Prostate gland (tissue), 2 donors: ENCODE measurements at regions not wholly inside any gene's neighbourhood (a gene's known extent, or its start where the extent isn't known, plus 50 kb on each side); places are given as distances from the start of the nearest gene placed in this dataset.
A peak's percentile ranks its signal among the peaks of the same experiment; 100 is the strongest.

Source experiments
- DNase-seq: peaks from one replicate; pipeline ENCODE4 v3.0.0-alpha.2; 2019; ENCODE audit warnings: low spot score
- H3K27ac ChIP-seq, 2 donors: fragments of 200-600 bp; sonication (generic); 2 replicates each; pipeline ENCODE4 v1.5.1; 2017 to 2019
- H3K27me3 ChIP-seq: fragments of 200-600 bp; sonication (generic); replicated peaks from 2 replicates; pipeline ENCODE4 v1.5.1; 2019; ENCODE audit not compliant: insufficient read depth
- H3K36me3 ChIP-seq, 2 donors: fragments of 200-600 bp; sonication (generic); 1 replicate in 1 of 2; 2 replicates in 1 of 2; pipeline versions ENCODE4 v1.5.1 to v1.8.1; 2017 to 2019
- H3K4me1 ChIP-seq: fragments of 200-600 bp; sonication (generic); replicated peaks from 2 replicates; pipeline ENCODE4 v1.5.1; 2019
- H3K4me3 ChIP-seq, 2 donors: fragments of 200-600 bp; sonication (generic); 2 replicates each; pipeline ENCODE4 v1.5.1; 2017 to 2019
- H3K9me3 ChIP-seq: fragments of 200-600 bp; sonication (generic); 2 replicates; pipeline ENCODE4 v1.5.1; 2017
- CTCF ChIP-seq, 4 experiments: fragments of 200-600 bp in 2 of 4; fragments of 450-650 bp in 2 of 4; sonication (generic) in 2 of 4; IDR thresholded peaks; 1 replicate in 3 of 4; 2 replicates in 1 of 4; pipeline ENCODE4 v1.5.1; 2016 to 2019; ENCODE audit warnings: antibody characterized with exemption in 4 of 4, mild to moderate bottlenecking in 2 of 4, moderate library complexity in 2 of 4
- POLR2A ChIP-seq: fragments of 450-650 bp; IDR thresholded peaks from one replicate; pipeline ENCODE4 v1.6.1; 2016; ENCODE audit warnings: antibody characterized with exemption, mild to moderate bottlenecking
- POLR2AphosphoS5 ChIP-seq: sonication (generic); formaldehyde crosslinking; IDR thresholded peaks from one replicate; pipeline ENCODE4 v1.6.1; 2017; ENCODE audit warnings: antibody characterized with exemption
- WGBS: methylation state at CpG from one replicate; pipeline ENCODE4 v1.1.5; 2018; 5-methylcytosine and 5-hydroxymethylcytosine counted together
- intact Hi-C: fragments of 100-400 bp; cut with DNase I; formaldehyde crosslinking; loops from one replicate; pipeline ENCODE4 v1.14.2; 2022

GRCh38 chr3:187903697-187904096, 158.4 kb upstream of the BCL6 start:
- Histone ChIP-seq H3K27me3 (no peaks in the 10 kb centered on the region), H3K9me3 (no peaks in the 10 kb centered on the region), H3K4me3 (no peak overlapping the region), H3K27ac (no peak overlapping the region), H3K36me3 (no peaks in the 10 kb centered on the region), H3K4me1 (no peaks in the 10 kb centered on the region)
- WGBS, result 97% methylated on average over 4 of the region's 4 CpGs
- TF ChIP-seq POLR2A, result no peak
- TF ChIP-seq POLR2AphosphoS5, result no peak
- no peak for TF ChIP-seq CTCF (IDR thresholded peaks at IDR 0.05)
- intact Hi-C loops, result no loop called here
- no peak for DNase-seq

DNA sequence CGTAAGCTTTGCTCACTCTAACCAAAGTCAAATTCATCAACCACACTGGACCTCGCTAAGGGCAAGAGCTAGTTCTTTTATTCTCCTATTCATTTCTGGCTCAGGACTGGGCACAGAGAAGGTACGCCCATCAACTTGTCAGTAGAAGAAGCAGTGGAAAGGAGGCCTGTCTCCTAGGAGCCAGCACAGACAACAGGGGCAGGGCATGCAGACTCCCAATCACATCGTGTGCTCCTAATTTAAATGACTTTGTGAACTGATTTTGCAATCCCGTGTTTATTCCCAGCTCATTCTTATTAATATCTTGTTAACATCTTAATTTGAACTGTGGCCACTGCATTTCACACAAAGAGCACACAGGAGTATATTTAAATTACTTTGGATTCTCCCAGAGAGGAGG, 161.1 kb upstream of the BCL6 start:
- 65% methylated on average over 5 of the region's 5 CpGs for WGBS
- Histone ChIP-seq H3K9me3 (no peaks in the 10 kb centered on the region), H3K27me3 (no peaks in the 10 kb centered on the region), H3K4me1 (no peaks in the 10 kb centered on the region), H3K4me3 (no peak overlapping the region), H3K27ac (no peak overlapping the region), H3K36me3 (no peaks in the 10 kb centered on the region)
- TF ChIP-seq CTCF (IDR thresholded peaks at IDR 0.05) (no peak), POLR2A (no peak), POLR2AphosphoS5 (no peak)
- no peak for DNase-seq
- intact Hi-C loops, result no loop called here

GRCh38 chr3:187906920-187907319, 161.7 kb upstream of the BCL6 start:
- Histone ChIP-seq H3K27ac (no peak overlapping the region), H3K36me3 (no peaks in the 10 kb centered on the region), H3K4me3 (no peak overlapping the region), H3K27me3 (no peaks in the 10 kb centered on the region), H3K9me3 (no peaks in the 10 kb centered on the region), H3K4me1 (no peaks in the 10 kb centered on the region)
- no peak for DNase-seq
- intact Hi-C loops, result no loop called here
- no peak for TF ChIP-seq CTCF (IDR thresholded peaks at IDR 0.05)
- no peak for TF ChIP-seq POLR2A
- no peak for TF ChIP-seq POLR2AphosphoS5
- 79% methylated on average over 5 of the region's 5 CpGs for WGBS

- no peak for DNase-seq
- Histone ChIP-seq H3K27me3 (no peaks in the 10 kb centered on the region), H3K9me3 (no peaks in the 10 kb centered on the region), H3K4me1 (peaks cover 10% of the 10 kb centered on the region), H3K4me3 (no peak overlapping the region), H3K36me3 (no peaks in the 10 kb centered on the region), H3K27ac (no peak overlapping the region)
- TF ChIP-seq CTCF (IDR thresholded peaks at IDR 0.05) (no peak), POLR2AphosphoS5 (no peak), POLR2A (no peak)
- intact Hi-C loops, result no loop called here
These were observed 164.6 kb upstream of the BCL6 start for GRCh38 chr3:187909866-187910265.

DNA sequence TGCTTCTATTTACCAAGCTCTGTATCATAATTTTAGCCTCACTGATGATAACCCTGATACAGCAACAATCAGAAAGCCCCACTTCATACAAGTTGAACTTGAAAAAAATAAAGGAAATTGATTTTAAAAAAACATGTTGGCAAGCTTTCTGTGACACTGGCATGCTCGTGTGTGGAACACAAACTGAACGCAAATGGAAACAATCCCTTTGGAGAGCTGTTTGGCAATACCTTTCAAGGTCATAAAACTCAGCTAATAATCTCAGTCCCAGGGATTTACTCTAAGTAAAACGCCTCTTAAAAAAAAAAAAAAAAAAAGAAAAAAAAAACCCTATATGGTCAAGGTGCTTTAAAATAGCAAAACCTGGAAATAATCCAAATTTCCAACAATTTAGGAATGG, 166.7 kb upstream of the BCL6 start:
- no peak for DNase-seq
- H3K27ac ChIP-seq, result peak overlapping the region in 1 of 2 donors; percentile 13
- no peaks in the 10 kb centered on the region for H3K9me3 ChIP-seq
- H3K4me1 ChIP-seq, result peaks cover 10% of the 10 kb centered on the region
- TF ChIP-seq POLR2AphosphoS5 (peak; percentile 22), POLR2A (no peak)
- 12% methylated on average over 3 of the region's 3 CpGs for WGBS
- no peaks in the 10 kb centered on the region for H3K36me3 ChIP-seq
- intact Hi-C loops, result no loop called here
- H3K27me3 ChIP-seq, result no peaks in the 10 kb centered on the region
- no peak overlapping the region for H3K4me3 ChIP-seq
